Skin epidermis (tissue), 12 donors: ENCODE measurements at regions not wholly inside any gene's neighbourhood (a gene's known extent, or its start where the extent isn't known, plus 50 kb on each side); places are given as distances from the start of the nearest gene placed in this dataset.

ENCODE experiments used
- H3K27ac ChIP-seq, 21 experiments: fragments of 200-600 bp; sonication (generic) in 11 of 21; one replicate each; pipeline ENCODE4 v1.5.0; 2020; ENCODE audit warnings: mild to moderate bottlenecking in 3 of 21, inconsistent platforms in 2 of 21, moderate library complexity in 2 of 21
- H3K4me3 ChIP-seq, 7 experiments: fragments of 200-600 bp; sonication (generic) in 2 of 7; one replicate each; pipeline ENCODE4 v1.5.0; 2020; ENCODE audit warnings: inconsistent platforms in 2 of 7, mild to moderate bottlenecking in 2 of 7, moderate library complexity in 1 of 7

DNA sequence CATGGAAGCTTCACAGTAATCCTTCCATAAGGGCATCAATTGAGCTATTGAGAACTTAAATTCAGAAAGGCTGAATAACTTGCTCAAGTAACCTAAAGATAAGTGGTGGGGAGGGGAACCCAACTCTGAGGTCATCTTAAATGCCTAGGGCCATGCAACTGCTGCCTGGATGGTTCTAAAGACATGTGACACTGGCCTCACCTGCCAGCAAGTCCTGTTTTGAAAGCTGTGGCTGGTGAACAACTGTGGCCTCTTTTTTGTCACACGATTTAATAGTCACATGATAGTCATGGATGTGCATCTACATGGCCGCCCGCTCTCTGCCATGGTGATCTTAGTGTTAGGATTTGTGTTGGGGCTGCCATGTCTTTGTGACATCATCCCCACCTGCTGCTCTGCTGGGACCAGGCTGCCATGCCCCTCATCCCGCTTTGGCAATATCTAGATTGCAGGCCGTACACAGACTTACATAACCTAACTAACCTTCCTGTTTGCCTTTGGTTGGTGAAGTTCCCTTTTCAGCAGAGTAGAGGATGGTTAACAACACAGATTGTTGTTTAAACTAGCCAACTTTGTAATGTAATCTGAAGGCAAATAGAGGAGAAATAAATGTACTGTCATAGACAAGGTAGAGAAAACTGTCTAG lies 177.9 kb upstream of the SH3BP4 start:
- Histone ChIP-seq H3K4me3 (no peak overlapping the region), H3K27ac (no peak overlapping the region)

DNA sequence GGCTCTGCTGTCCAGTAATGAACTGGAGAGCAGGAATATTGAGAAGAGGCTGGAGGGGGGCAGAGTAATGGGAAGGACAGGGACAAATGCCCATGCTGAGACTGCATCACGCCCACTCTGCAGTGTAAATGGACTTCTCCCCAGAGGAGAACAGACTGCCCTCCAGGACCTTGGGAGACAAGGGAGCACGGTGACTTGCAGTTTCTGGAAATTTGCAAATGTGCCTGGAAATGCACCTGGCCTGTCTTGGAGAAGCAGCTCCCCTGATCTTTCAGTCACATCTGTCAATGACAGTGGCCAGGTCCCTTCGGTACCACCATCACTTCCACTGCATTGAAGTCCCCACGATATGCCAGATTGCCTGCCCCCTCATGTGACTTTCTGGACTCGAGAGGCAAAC lies 178.7 kb upstream of the SH3BP4 start:
- Histone ChIP-seq H3K4me3 (no peak overlapping the region), H3K27ac (no peak overlapping the region)

DNA sequence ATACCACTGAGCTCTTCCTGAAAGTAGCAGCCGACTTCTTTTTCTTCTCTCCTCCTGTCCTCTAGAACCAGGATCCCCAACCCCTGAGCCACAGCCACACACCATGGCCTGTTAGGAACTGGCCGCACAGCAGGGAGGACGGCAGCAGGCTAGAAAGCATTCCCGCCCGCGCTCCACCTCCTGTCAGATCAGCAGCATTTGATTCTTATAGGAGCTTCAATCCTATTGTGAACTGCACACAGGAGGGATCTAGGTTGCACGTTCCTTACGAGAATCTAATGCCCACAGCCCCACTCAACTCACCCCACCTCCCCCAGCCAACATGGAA lies 179.1 kb upstream of the SH3BP4 start:
- H3K4me3 ChIP-seq: no peak overlapping the region
- H3K27ac ChIP-seq: no peak overlapping the region

- no peak overlapping the region for H3K27ac ChIP-seq
These were observed 179.7 kb upstream of the SH3BP4 start for GRCh38 chr2:234771980-234772732.

DNA sequence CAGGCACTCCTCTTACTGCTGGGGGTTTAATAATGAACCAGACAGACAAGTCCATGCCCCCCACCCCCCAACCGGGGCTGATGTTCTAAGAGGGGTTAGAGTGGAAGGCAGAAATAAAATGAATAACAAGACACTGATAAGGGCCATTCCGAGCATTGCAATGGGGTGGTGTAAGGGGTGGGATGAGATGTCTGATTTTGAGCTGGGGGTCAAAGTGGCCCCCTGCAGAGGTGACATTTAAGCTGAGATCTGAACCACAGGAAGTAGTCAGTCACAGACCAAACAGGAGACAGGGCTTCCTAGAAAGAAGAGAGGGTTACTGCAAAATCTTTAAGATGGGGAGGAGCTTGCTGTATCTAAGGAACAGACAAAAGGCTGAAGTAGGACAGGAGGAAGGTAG lies 180.6 kb upstream of the SH3BP4 start:
- no peak overlapping the region for H3K4me3 ChIP-seq
- H3K27ac ChIP-seq: no peak overlapping the region

More at GRCh38 chr2:234771980-234772732, 179.7 kb upstream of the SH3BP4 start:
- no peak overlapping the region for H3K4me3 ChIP-seq

- H3K4me3 ChIP-seq: no peak overlapping the region
- H3K27ac ChIP-seq: no peak overlapping the region
These were observed 181.1 kb upstream of the SH3BP4 start for GRCh38 chr2:234770715-234771141.

- Histone ChIP-seq H3K4me3 (no peak overlapping the region), H3K27ac (no peak overlapping the region)
These were observed 181.7 kb upstream of the SH3BP4 start for GRCh38 chr2:234770031-234770506.

- peak overlapping the region in 1 of 21 experiments; percentile 9 for H3K27ac ChIP-seq
These were observed 183.1 kb upstream of the SH3BP4 start for GRCh38 chr2:234768608-234769196.

GRCh38 chr2:234765279-234765678 lies 186.5 kb upstream of the SH3BP4 start:
- no peak overlapping the region for H3K4me3 ChIP-seq
- H3K27ac ChIP-seq: no peak overlapping the region

More at GRCh38 chr2:234768608-234769196, 183.1 kb upstream of the SH3BP4 start:
- H3K4me3 ChIP-seq: no peak overlapping the region

- Histone ChIP-seq H3K4me3 (no peak overlapping the region), H3K27ac (no peak overlapping the region)
These were observed 187.4 kb upstream of the SH3BP4 start for GRCh38 chr2:234764372-234764771.

GRCh38 chr2:234763002-234763873 lies 188.6 kb upstream of the SH3BP4 start:
- no peak overlapping the region for H3K27ac ChIP-seq

DNA sequence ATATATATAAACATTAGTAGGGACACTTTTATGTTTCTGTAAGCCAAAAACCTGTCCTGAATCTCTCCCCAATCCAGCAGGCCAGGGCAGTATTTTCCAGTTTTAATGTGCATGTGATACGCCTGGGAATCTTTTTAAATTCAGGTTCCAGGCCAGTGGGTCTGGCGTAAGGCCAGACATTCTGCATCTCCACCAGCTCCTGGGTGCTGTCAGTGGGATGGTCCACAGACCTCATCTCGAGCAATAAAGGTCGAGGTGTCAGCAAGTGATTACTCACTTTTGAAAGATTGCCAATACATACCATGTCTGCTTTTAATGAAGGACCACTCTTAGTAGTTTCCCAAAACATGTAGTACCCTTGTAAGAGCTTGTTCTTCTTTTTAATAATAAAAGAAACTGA lies 189.9 kb upstream of the SH3BP4 start:
- no peak overlapping the region for H3K27ac ChIP-seq

More at GRCh38 chr2:234763002-234763873, 188.6 kb upstream of the SH3BP4 start:
- no peak overlapping the region for H3K4me3 ChIP-seq

DNA sequence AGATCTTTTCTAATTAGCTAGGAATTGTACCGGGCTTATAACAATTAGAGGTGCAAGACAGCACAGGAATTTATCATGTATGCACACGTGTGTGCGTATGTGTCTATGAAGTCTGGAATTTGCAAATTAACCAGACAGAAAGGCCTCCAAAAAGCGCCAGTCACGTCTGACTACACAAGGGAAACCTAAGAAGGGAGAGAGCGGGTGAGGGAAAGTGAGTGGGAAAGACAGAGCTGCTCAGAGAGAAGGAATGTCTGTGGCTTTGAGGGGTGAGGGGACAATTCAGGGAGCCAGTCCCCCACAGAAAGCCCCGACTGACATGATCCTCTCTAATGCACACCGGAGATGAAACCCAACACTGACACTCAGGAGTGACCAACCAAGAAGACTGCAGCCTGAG lies 197.7 kb upstream of the SH3BP4 start:
- H3K4me3 ChIP-seq: no peak overlapping the region
- peak overlapping the region in 2 of 21 experiments; percentile 42 to 74 for H3K27ac ChIP-seq

More for the DNA sequence above, 189.9 kb upstream of the SH3BP4 start:
- H3K4me3 ChIP-seq: no peak overlapping the region

DNA sequence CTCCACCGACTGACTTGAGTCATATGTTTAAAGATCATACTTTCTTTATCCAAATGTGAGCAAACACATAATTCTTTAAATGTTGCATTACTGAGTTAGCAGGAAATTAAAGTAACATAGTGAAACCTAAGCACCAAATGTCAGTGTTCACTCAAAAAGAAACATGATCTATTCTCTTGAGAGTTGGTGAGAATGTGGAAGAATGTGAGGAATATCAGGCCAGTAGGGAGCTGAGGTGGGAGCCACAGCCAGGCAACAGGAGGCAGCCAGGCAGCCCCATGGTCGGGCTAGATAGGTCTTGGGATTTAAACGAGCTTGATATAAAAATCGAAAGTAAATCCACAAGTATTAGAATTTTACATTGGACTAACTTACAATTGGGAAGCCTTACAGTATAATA lies 198.1 kb upstream of the SH3BP4 start:
- peak overlapping the region in 1 of 21 experiments; percentile 74 for H3K27ac ChIP-seq
- H3K4me3 ChIP-seq: no peak overlapping the region

DNA sequence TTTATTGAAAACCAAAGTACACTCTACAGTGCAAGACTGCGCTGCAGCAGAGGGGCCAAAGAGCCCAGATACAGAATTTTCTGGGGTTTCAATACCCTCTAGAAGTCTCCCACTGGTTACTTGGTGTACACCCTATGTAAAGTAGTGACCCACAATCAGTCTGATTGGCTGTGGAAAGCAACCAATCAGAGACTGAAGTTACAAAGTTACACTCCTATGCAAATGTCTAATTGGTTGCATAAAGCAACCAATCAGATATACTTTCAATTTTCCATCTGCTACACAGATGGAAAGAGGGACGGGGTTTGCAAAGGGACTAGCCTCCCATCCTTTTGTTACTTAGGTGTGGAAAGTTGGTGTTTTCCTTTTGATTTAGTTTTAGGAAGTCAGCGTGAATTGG lies 198.9 kb upstream of the SH3BP4 start:
- Histone ChIP-seq H3K27ac (no peak overlapping the region), H3K4me3 (no peak overlapping the region)

DNA sequence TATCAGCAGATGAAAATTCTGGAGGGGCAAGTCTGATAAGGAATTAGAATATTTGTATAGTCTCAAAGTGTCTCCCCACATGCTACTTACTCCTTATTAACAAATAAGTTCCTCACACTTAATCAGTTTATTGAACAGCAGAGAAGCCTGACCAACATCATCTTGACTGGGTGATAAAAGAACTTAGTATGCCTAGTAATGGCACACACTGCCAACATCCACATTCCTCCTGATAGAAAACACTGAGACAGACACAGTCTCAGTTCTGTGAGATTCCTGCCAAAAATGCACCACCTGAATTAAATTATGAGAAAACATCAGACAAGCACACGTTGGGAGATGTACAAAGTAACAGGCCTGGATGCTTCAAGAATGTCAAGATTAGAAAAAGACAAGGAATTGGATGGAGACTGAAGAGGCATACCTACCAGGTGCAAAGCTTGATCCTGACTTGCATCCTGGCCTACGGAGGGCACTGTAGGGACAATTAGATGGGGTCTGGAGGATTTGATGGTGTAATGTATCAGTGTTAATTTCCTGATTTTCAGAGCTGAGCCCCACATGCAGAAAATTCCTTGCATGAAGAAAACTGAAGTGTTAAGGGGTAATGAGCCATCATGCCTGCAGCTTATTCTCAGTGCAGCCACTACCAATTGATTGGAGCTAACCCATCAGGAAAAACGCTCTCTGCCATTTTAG lies 200.4 kb upstream of the SH3BP4 start:
- Histone ChIP-seq H3K4me3 (no peak overlapping the region), H3K27ac (no peak overlapping the region)

DNA sequence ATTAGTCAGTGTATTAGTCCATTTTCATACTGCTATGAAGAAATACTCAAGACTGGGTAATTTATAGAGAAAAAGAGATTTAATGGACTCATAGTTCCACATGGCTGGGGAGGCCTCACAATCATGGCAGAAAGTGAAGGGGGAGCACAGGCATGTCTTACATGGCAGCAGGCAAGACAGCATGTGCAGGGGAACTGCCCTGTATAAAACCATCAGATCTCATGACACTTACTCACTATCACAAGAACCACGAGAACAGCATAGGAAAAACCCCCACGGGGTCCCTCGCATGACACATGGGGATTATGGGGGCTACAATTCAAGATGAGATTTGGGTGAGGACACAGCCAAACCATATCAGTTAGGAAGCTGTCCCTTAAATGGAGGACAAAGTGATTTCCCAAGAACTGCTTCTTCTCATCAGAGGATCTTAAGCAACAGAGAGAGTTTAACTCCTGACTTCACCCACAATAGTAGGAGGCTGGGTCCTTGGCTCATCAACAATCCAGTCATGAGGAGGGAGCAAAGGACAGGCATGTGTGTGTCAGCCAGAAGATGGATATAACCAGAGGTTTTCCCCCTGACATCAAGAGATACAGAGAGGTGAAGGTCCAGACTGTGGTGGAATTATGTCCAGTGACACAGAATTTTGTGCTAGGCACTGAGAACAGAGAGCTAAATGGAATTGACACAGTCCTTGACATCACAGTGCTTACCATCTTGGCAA lies 203.8 kb upstream of the SH3BP4 start:
- H3K27ac ChIP-seq: no peak overlapping the region

GRCh38 chr2:234747032-234747431 lies 204.8 kb upstream of the SH3BP4 start:
- no peak overlapping the region for H3K4me3 ChIP-seq
- H3K27ac ChIP-seq: no peak overlapping the region

More for the DNA sequence above, 203.8 kb upstream of the SH3BP4 start:
- H3K4me3 ChIP-seq: no peak overlapping the region

- no peak overlapping the region for H3K27ac ChIP-seq
These were observed 206.5 kb upstream of the SH3BP4 start for GRCh38 chr2:234745347-234745746.

More at GRCh38 chr2:234745347-234745746, 206.5 kb upstream of the SH3BP4 start:
- no peak overlapping the region for H3K4me3 ChIP-seq
